ENCODE measurements at regions not wholly inside any gene's neighbourhood (a gene's known extent, or its start where the extent isn't known, plus 50 kb on each side); places are given as distances from the start of the nearest gene placed in this dataset.

DNA sequence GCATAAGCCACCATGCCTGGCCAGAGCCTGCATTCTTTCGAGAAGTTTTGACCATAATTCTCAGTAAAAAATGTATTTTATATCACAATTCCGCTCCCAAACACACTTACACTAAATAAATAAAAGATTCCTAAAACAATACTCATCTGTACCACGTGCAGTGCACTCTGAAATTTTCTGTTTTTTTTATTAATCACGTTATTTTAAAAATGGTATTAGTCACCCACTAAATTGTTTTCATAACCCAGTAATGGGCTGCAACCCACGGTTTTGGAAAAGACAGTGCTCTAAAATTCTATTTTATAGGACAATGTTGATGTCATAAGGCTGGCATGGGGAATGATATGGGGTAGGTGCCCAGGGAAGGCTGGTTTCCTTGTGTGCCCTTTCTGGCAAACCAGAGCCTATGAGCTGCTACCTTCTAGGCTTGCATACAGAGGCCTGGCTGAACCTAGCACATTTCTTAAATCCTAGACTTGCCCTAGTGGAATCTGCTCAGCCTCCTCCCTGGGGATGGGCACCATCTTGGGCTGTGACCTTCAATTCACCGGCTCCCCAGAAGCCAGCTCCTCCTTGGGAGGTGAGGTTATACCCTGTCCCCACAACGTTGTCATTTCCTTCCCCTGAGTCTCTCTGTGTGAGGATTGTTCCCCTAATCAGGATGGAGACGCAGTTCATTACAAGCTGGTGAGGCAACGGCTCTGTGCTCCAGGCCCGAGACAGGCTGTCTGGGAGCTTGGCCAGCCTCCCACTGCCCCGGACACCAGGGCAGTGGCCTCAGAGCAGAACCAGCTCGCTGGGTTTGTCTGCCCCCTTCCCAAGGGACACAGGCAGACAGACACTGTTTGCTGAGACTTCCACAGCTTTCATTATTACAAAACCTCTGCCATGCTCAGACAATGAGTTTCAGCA, 116.5 kb upstream of the NAV2 start:
- Histone ChIP-seq H3K36me3 (ENCODE audit: insufficient read depth, low read length) (no peaks in the 10 kb centered on the region), H3K9ac (ENCODE audit: low read depth, low read length) (no peak overlapping the region), H3K4me1 (ENCODE audit: insufficient read depth, low read length) (peaks cover 16% of the 10 kb centered on the region), H3K9me3 (ENCODE audit: control insufficient read depth, insufficient read depth, low read length) (no peaks in the 10 kb centered on the region; the same call in 1 of the 2 replicates)

- Histone ChIP-seq H3K9ac (ENCODE audit: low read depth, low read length) (no peak overlapping the region), H3K36me3 (ENCODE audit: insufficient read depth, low read length) (no peaks in the 10 kb centered on the region), H3K4me1 (ENCODE audit: insufficient read depth, low read length) (peaks cover 16% of the 10 kb centered on the region), H3K9me3 (ENCODE audit: control insufficient read depth, insufficient read depth, low read length) (no peaks in the 10 kb centered on the region; the same call in 1 of the 2 replicates)
Observed at GRCh38 chr11:19595499-19595839, 117.2 kb upstream of the NAV2 start.

DNA sequence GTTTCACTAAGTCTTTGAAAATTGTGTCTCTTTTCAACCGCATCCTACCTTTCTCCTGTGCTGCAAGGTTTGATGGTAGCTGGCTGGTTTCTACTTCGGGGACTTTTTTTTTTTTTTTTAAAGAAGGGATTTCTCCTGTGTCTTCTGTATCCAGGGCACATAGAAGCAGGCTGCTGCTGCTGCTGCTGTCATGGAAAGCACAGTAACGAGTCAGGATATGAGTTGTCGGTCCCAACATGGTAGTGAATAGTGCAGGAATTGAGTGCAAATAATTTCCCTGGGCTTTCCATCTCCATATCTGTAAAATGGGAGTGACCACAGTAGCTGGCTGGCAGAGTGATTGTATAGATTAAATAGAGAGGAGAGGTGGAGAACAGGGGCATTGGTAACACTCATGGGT, 118.3 kb upstream of the NAV2 start:
- Histone ChIP-seq H3K4me1 (ENCODE audit: insufficient read depth, low read length) (peaks cover 16% of the 10 kb centered on the region), H3K9me3 (ENCODE audit: control insufficient read depth, insufficient read depth, low read length) (no peaks in the 10 kb centered on the region; the same call in 1 of the 2 replicates), H3K36me3 (ENCODE audit: insufficient read depth, low read length) (no peaks in the 10 kb centered on the region), H3K9ac (ENCODE audit: low read depth, low read length) (no peak overlapping the region)

- no peaks in the 10 kb centered on the region; the same call in 1 of the 2 replicates for H3K9me3 ChIP-seq (ENCODE audit: control insufficient read depth, insufficient read depth, low read length)
- no peak overlapping the region for H3K9ac ChIP-seq (ENCODE audit: low read depth, low read length)
- peaks cover 7% of the 10 kb centered on the region; the same call in 1 of the 2 replicates for H3K4me1 ChIP-seq (ENCODE audit: insufficient read depth, low read length)
- H3K36me3 ChIP-seq (ENCODE audit: insufficient read depth, low read length) = no peaks in the 10 kb centered on the region
Observed at GRCh38 chr11:19592842-19593241, 119.8 kb upstream of the NAV2 start.

DNA sequence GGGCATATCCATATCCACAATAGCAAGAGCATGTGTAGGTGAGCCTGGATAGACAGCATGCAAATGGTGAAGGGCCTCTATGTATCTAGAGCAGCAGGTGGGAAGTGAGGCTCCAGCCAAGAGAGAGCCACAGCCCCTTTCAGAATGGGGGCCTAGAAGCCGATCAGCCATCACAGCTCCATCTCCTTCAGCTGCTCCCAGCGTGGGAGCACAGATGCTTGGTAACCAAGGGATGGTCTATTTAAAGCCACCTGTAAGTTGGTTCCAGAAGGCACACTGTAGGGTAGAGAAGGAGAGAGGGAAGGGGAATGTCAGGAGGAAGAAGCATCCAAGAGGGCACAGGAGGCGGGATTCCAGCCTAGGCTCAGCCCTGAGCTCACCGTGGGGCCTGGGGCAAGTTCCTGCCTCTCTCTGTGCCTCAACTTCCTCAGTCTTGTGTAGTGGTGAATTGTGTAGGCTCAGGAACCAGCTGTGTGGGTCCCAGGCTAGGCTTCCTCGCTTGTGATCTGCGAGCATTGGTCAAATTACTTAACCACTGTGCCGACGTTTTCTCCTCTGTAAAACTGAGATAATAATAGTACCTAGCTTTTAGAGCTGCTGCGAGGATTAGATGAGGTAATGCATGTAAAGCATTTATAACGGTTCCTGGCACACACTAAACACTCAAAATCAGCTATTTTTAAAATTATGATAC, 122.9 kb upstream of the NAV2 start:
- Histone ChIP-seq H3K4me1 (ENCODE audit: insufficient read depth, low read length) (no peaks in the 10 kb centered on the region), H3K9me3 (ENCODE audit: control insufficient read depth, insufficient read depth, low read length) (no peaks in the 10 kb centered on the region; the same call in 1 of the 2 replicates), H3K9ac (ENCODE audit: low read depth, low read length) (no peak overlapping the region), H3K36me3 (ENCODE audit: insufficient read depth, low read length) (no peaks in the 10 kb centered on the region)

DNA sequence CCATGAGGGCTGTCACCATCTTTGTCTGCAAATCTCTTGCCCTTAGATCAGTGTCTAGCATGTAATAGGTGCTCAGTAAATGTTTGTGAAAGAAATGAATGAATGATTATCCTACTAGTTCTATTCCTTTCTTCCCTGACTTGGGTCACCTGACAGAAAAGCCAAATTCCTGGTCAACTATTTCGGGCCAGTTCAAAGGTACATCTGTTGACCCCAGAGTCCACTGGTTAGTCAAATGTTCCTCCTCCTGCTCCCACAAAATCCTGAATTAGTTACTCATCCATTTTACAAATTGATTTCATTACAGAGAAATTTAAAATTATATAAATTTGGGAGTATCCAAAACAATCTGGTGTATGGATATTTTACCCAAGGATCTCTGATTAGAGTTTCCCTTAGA, 124.7 kb upstream of the NAV2 start:
- Histone ChIP-seq H3K36me3 (ENCODE audit: insufficient read depth, low read length) (no peaks in the 10 kb centered on the region), H3K4me1 (ENCODE audit: insufficient read depth, low read length) (no peaks in the 10 kb centered on the region), H3K9me3 (ENCODE audit: control insufficient read depth, insufficient read depth, low read length) (no peaks in the 10 kb centered on the region; the same call in 1 of the 2 replicates), H3K9ac (ENCODE audit: low read depth, low read length) (no peak overlapping the region)

GRCh38 chr11:19580646-19581045, 132.0 kb upstream of the NAV2 start:
- no peak overlapping the region for H3K9ac ChIP-seq (ENCODE audit: low read depth, low read length)
- peaks cover 12% of the 10 kb centered on the region for H3K4me1 ChIP-seq (ENCODE audit: insufficient read depth, low read length)
- H3K9me3 ChIP-seq (ENCODE audit: control insufficient read depth, insufficient read depth, low read length) = no peaks in the 10 kb centered on the region
- no peaks in the 10 kb centered on the region for H3K36me3 ChIP-seq (ENCODE audit: insufficient read depth, low read length)

GRCh38 chr11:19579957-19580356, 132.7 kb upstream of the NAV2 start:
- H3K9me3 ChIP-seq (ENCODE audit: control insufficient read depth, insufficient read depth, low read length) = no peaks in the 10 kb centered on the region
- H3K36me3 ChIP-seq (ENCODE audit: insufficient read depth, low read length) = no peaks in the 10 kb centered on the region
- peaks cover 12% of the 10 kb centered on the region for H3K4me1 ChIP-seq (ENCODE audit: insufficient read depth, low read length)
- H3K9ac ChIP-seq (ENCODE audit: low read depth, low read length) = no peak overlapping the region

- H3K4me1 ChIP-seq (ENCODE audit: insufficient read depth, low read length) = peaks cover 12% of the 10 kb centered on the region
- H3K9me3 ChIP-seq (ENCODE audit: control insufficient read depth, insufficient read depth, low read length) = no peaks in the 10 kb centered on the region
- no peaks in the 10 kb centered on the region for H3K36me3 ChIP-seq (ENCODE audit: insufficient read depth, low read length)
- no peak overlapping the region for H3K9ac ChIP-seq (ENCODE audit: low read depth, low read length)
Observed at GRCh38 chr11:19578871-19579270, 133.8 kb upstream of the NAV2 start.

- no peaks in the 10 kb centered on the region for H3K36me3 ChIP-seq (ENCODE audit: insufficient read depth, low read length)
- no peaks in the 10 kb centered on the region for H3K9me3 ChIP-seq (ENCODE audit: control insufficient read depth, insufficient read depth, low read length)
- H3K9ac ChIP-seq (ENCODE audit: low read depth, low read length) = no peak overlapping the region
- peaks cover 12% of the 10 kb centered on the region for H3K4me1 ChIP-seq (ENCODE audit: insufficient read depth, low read length)
Observed at GRCh38 chr11:19577976-19578619, 134.5 kb upstream of the NAV2 start.

DNA sequence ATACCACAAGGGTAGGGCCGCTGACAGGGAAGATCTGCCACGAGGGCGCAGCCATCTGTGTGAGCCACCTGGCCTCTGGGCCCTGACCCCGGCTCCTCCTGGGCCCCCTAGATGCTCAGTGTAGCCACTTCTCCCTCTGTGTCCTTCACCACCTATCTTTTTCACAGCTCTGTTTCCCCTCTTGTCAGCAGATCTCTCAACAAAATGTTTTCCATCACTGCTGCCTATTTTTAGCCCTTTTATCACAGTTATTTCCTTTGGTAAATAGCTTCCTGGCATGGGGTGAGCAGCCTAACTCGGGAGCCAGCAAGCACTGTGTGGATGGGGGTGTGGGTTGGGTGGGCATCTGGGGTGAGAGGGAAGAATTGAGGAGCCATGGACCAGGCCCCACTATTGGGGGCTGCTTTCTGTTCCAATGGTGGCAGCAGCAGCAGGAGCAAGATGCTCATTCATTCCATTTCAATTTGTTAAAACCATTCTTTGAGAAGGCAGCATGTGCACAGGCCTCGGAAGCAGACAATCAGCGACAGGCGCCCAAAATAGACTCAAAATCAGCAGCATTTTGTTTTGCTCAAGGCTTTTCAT, 135.2 kb upstream of the NAV2 start:
- Histone ChIP-seq H3K9me3 (ENCODE audit: control insufficient read depth, insufficient read depth, low read length) (no peaks in the 10 kb centered on the region), H3K36me3 (ENCODE audit: insufficient read depth, low read length) (no peaks in the 10 kb centered on the region), H3K9ac (ENCODE audit: low read depth, low read length) (no peak overlapping the region), H3K4me1 (ENCODE audit: insufficient read depth, low read length) (peaks cover 12% of the 10 kb centered on the region)

DNA sequence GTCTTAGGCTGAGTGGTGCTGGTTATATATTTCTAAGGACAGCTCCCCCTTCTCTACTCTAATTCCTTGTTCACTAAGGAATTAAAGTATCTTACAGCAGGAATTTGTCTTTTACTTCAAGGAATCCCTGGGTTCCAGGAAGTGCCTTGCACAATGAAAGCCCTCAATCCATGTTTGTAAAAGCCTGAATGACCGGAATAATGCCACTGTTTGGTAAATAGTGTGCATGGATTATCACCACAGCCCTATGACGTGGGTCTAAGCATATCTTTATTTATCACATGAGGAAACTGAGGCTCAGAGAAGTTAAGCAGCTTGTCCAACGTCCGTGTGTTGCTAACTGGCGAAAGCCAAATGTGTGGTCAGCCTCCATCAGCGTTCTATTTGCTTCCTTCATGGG, 135.7 kb upstream of the NAV2 start:
- no peak overlapping the region for H3K9ac ChIP-seq (ENCODE audit: low read depth, low read length)
- H3K36me3 ChIP-seq (ENCODE audit: insufficient read depth, low read length) = no peaks in the 10 kb centered on the region
- H3K9me3 ChIP-seq (ENCODE audit: control insufficient read depth, insufficient read depth, low read length) = no peaks in the 10 kb centered on the region
- H3K4me1 ChIP-seq (ENCODE audit: insufficient read depth, low read length) = peaks cover 12% of the 10 kb centered on the region

DNA sequence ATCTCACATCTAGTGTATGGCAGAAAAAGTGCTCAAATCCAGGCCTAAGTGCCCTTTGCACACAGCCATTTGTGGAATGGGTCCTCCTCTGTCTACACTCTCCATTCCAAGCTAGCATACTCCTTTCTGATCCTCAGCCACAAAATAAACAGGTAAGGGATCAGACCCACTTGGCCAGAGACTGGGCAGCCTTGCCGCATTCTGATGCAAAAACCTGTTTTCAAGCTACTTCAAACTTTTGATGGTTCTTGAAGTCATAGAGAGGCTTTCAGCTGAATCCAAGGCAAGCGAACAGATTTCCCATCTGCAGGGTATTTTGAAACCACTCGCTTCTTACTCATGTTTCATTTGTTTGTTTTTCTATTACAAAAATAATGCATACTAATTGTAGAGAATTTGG, 136.6 kb upstream of the NAV2 start:
- H3K9me3 ChIP-seq (ENCODE audit: control insufficient read depth, insufficient read depth, low read length) = no peaks in the 10 kb centered on the region
- no peak overlapping the region for H3K9ac ChIP-seq (ENCODE audit: low read depth, low read length)
- H3K4me1 ChIP-seq (ENCODE audit: insufficient read depth, low read length) = peaks cover 12% of the 10 kb centered on the region
- H3K36me3 ChIP-seq (ENCODE audit: insufficient read depth, low read length) = no peaks in the 10 kb centered on the region

DNA sequence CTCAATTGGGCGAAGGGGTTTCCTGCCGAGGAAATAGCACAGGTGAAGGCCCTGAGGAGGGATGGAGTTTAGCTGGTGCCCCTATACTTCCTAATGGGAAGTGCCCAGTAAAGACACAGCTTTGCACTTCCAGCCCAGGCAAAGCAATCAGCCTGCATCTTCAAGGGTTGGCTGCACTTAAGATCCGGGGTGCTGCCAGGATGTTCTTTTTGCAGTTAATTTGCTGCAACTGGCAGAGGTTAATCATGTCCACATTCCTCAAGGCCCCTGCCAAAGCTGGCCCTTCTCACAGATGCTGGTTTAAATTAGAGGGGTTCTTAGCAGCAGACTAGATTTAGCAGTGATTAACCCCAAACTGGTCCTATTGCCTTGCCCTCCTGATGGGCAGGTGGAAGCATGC, 137.7 kb upstream of the NAV2 start:
- Histone ChIP-seq H3K9me3 (ENCODE audit: control insufficient read depth, insufficient read depth, low read length) (no peaks in the 10 kb centered on the region), H3K9ac (ENCODE audit: low read depth, low read length) (no peak overlapping the region), H3K36me3 (ENCODE audit: insufficient read depth, low read length) (no peaks in the 10 kb centered on the region), H3K4me1 (ENCODE audit: insufficient read depth, low read length) (peaks cover 12% of the 10 kb centered on the region)

All from ES-I3 (cell line).